CD14-positive monocyte (primary cell): ENCODE measurements at regions not wholly inside any gene's neighbourhood (a gene's known extent, or its start where the extent isn't known, plus 50 kb on each side); places are given as distances from the start of the nearest gene placed in this dataset.

Experiments used
- DNase-seq, 3 donors: peaks; one replicate each; pipeline ENCODE4 v3.0.0-alpha.2; 2011 to 2022
- H2AFZ ChIP-seq: 2 replicates; pipeline ENCODE4 v1.6.0; 2012; ENCODE audit warnings: mild to moderate bottlenecking, low read depth, low read length, inconsistent platforms; ENCODE audit not compliant: insufficient read depth, poor library complexity, severe bottlenecking
- H3K27ac ChIP-seq, 2 donors: 1 replicate in 1 of 2; 2 replicates in 1 of 2; pipeline ENCODE4 v1.5.1; 2012 to 2013; ENCODE audit warnings: low read length in 2 of 2, control low read depth in 1 of 2, inconsistent platforms in 1 of 2, low read depth in 1 of 2, mild to moderate bottlenecking in 1 of 2
- H3K27me3 ChIP-seq, 2 donors: one replicate each; pipeline versions ENCODE4 v1.6.0 to v1.6.1; 2011 to 2013; ENCODE audit warnings: low read length in 2 of 2; ENCODE audit not compliant: control insufficient read depth in 2 of 2, insufficient read depth in 2 of 2
- H3K36me3 ChIP-seq, 2 donors: replicated peaks in 1 of 2; 1 replicate in 1 of 2; 2 replicates in 1 of 2; pipeline versions ENCODE4 v1.5.1 to v1.6.1; 2012 to 2013; ENCODE audit warnings: low read length in 2 of 2, control low read depth in 1 of 2, inconsistent platforms in 1 of 2, mild to moderate bottlenecking in 1 of 2; ENCODE audit not compliant: insufficient read depth in 2 of 2, control insufficient read depth in 1 of 2
- H3K4me1 ChIP-seq, 2 donors: 1 replicate in 1 of 2; 2 replicates in 1 of 2; pipeline versions ENCODE4 v1.5.1 to v1.6.1; 2012 to 2013; ENCODE audit warnings: low read length in 2 of 2, control low read depth in 1 of 2, inconsistent platforms in 1 of 2, mild to moderate bottlenecking in 1 of 2, moderate library complexity in 1 of 2; ENCODE audit not compliant: insufficient read depth in 2 of 2, control insufficient read depth in 1 of 2
- H3K4me2 ChIP-seq: replicated peaks from 2 replicates; pipeline ENCODE3; 2012; ENCODE audit warnings: low read length, moderate library complexity, mild to moderate bottlenecking; ENCODE audit not compliant: poor library complexity, severe bottlenecking; ENCODE audit errors: extremely low read depth
- H3K4me3 ChIP-seq, 3 experiments: fragments of 200-600 bp in 1 of 3; sonication (generic) in 1 of 3; replicated peaks in 1 of 3; 1 replicate in 2 of 3; 2 replicates in 1 of 3; pipeline ENCODE4 v1.5.1; 2011 to 2013; ENCODE audit warnings: low read length in 3 of 3, mild to moderate bottlenecking in 3 of 3, control low read depth in 2 of 3, low read depth in 2 of 3, inconsistent platforms in 1 of 3, moderate library complexity in 1 of 3
- H3K79me2 ChIP-seq: 2 replicates; pipeline ENCODE4 v1.6.0; 2012; ENCODE audit warnings: mild to moderate bottlenecking, control low read depth, inconsistent platforms, low read length, moderate library complexity; ENCODE audit not compliant: insufficient read depth
- H3K9ac ChIP-seq: 2 replicates; pipeline ENCODE4 v1.6.0; 2017; ENCODE audit warnings: low read length, mild to moderate bottlenecking; ENCODE audit not compliant: insufficient read depth, poor library complexity, severe bottlenecking
- H3K9me3 ChIP-seq, 2 donors: replicated peaks in 1 of 2; 1 replicate in 1 of 2; 2 replicates in 1 of 2; pipeline versions ENCODE4 v1.5.1 to v1.6.1; 2012 to 2013; ENCODE audit warnings: low read length in 2 of 2, control low read depth in 1 of 2; ENCODE audit not compliant: control insufficient read depth in 1 of 2, insufficient read depth in 1 of 2
- H4K20me1 ChIP-seq: 2 replicates; pipeline ENCODE4 v1.6.0; 2012; ENCODE audit warnings: mild to moderate bottlenecking, low read length, control low read depth, moderate library complexity; ENCODE audit not compliant: insufficient read depth
- H3K27ac Mint-ChIP-seq, 7 donors: one replicate each; pipeline ENCODE4 v1.8.0; 2020; ENCODE audit warnings: mild to moderate bottlenecking in 7 of 7, mixed read lengths in 7 of 7, moderate library complexity in 6 of 7, inconsistent platforms in 2 of 7
- H3K27me3 Mint-ChIP-seq, 3 donors: one replicate each; pipeline ENCODE4 v1.8.0; 2021 to 2022; ENCODE audit warnings: low read depth in 3 of 3, mild to moderate bottlenecking in 3 of 3, mixed read lengths in 3 of 3, moderate library complexity in 3 of 3, inconsistent platforms in 1 of 3
- H3K36me3 Mint-ChIP-seq, 2 donors: one replicate each; pipeline ENCODE4 v1.8.0; 2020; ENCODE audit warnings: mixed read lengths in 2 of 2, inconsistent platforms in 1 of 2, mild to moderate bottlenecking in 1 of 2
- H3K4me1 Mint-ChIP-seq: one replicate; pipeline ENCODE4 v1.8.0; 2020; ENCODE audit warnings: mild to moderate bottlenecking, mixed read lengths
- H3K4me3 Mint-ChIP-seq, 2 donors: one replicate each; pipeline ENCODE4 v1.8.0; 2020; ENCODE audit warnings: mild to moderate bottlenecking in 2 of 2, mixed read lengths in 2 of 2, moderate library complexity in 1 of 2
- H3K9me3 Mint-ChIP-seq, 7 donors: one replicate each; pipeline ENCODE4 v1.8.0; 2020 to 2022; ENCODE audit warnings: mixed read lengths in 7 of 7, mild to moderate bottlenecking in 6 of 7, moderate library complexity in 6 of 7, inconsistent platforms in 2 of 7
- WGBS: methylation state at CpG from one replicate; pipeline ENCODE4 v1.1.5; 2013; ENCODE audit warnings: missing lambda C conversion rate; ENCODE audit not compliant: insufficient coverage; 5-methylcytosine and 5-hydroxymethylcytosine counted together
- intact Hi-C, 2 donors: fragments of 100-400 bp; cut with micrococcal nuclease; formaldehyde crosslinking; loops; one replicate each; pipeline versions ENCODE4 v1.15.0 to v1.15.1; 2023
- TF ChIP-seq, protein P1 (sequence below): fragments of 200-600 bp; IDR thresholded peaks from one replicate; pipeline ENCODE4 v1.8.0; 2022; ENCODE audit warnings: antibody characterized with exemption, mild to moderate bottlenecking

DNA sequence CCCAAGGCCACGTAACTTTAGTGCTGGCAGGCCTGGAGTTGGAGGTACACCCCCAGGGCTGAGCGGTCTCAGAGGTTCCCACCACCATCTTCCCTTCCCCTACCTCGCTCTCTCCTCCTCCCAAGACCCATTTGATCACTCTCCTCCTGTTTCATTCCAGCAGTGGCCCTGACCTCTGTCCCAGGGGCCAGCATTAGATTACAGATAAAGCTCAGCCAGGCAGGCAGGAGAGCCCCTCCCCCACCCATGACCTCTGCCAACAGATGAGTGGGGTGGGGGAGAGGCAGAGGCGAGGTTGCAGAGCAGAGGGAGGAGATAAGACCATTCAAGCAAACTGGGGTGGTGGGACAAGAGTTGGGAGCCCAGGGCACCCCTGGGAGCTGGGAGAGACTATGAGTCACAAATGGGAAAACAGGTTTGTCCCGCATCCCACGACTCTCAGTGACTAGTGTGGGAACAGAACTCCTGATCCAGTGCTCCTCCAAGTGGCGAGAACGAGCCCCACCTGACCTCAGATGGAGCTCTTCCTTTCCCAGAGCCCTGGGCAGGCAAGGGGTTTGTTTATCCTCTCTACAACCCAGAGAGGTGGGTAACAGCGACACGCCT, 367.9 kb downstream of the MN1 start:
- H3K4me2 ChIP-seq, result no peak overlapping the region
- H4K20me1 ChIP-seq, result no peaks in the 10 kb centered on the region
- intact Hi-C loops, result no loop called here
- WGBS, result 91% methylated on average over 7 of the region's 10 CpGs
- no peaks in the 10 kb centered on the region for H3K79me2 ChIP-seq
- Mint-ChIP-seq H3K36me3 (no peaks in the 10 kb centered on the region), H3K27me3 (peaks cover 0 to 15% (median 3%) of the 10 kb centered on the region in 3 donors), H3K9me3 (peaks cover 0 to 11% (median 8%) of the 10 kb centered on the region in 7 donors), H3K4me1 (no peaks in the 10 kb centered on the region), H3K4me3 (no peak overlapping the region), H3K27ac (no peak overlapping the region)
- no peaks in the 10 kb centered on the region for H3K4me1 ChIP-seq
- peaks cover 0 to 8% of the 10 kb centered on the region in 2 donors for H3K9me3 ChIP-seq
- H3K27ac ChIP-seq, result no peak overlapping the region
- DNase-seq, result no peak
- H3K27me3 ChIP-seq, result no peaks in the 10 kb centered on the region
- H3K36me3 ChIP-seq, result no peaks in the 10 kb centered on the region
- TF ChIP-seq, protein P1, sequence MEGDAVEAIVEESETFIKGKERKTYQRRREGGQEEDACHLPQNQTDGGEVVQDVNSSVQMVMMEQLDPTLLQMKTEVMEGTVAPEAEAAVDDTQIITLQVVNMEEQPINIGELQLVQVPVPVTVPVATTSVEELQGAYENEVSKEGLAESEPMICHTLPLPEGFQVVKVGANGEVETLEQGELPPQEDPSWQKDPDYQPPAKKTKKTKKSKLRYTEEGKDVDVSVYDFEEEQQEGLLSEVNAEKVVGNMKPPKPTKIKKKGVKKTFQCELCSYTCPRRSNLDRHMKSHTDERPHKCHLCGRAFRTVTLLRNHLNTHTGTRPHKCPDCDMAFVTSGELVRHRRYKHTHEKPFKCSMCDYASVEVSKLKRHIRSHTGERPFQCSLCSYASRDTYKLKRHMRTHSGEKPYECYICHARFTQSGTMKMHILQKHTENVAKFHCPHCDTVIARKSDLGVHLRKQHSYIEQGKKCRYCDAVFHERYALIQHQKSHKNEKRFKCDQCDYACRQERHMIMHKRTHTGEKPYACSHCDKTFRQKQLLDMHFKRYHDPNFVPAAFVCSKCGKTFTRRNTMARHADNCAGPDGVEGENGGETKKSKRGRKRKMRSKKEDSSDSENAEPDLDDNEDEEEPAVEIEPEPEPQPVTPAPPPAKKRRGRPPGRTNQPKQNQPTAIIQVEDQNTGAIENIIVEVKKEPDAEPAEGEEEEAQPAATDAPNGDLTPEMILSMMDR, result no peak
- no peak overlapping the region for H3K4me3 ChIP-seq
- H3K9ac ChIP-seq, result no peak overlapping the region
- H2AFZ ChIP-seq, result no peak overlapping the region

- H4K20me1 ChIP-seq, result no peaks in the 10 kb centered on the region
- no peak overlapping the region for H3K27ac ChIP-seq
- H3K4me3 ChIP-seq, result no peak overlapping the region
- H3K4me3 Mint-ChIP-seq, result no peak overlapping the region
- TF ChIP-seq, protein P1, result no peak
- H3K9ac ChIP-seq, result no peak overlapping the region
- H3K36me3 Mint-ChIP-seq, result no peaks in the 10 kb centered on the region
- H3K27me3 Mint-ChIP-seq, result peaks cover 1 to 18% (median 6%) of the 10 kb centered on the region in 3 donors
- no peaks in the 10 kb centered on the region for H3K79me2 ChIP-seq
- peaks cover 1% of the 10 kb centered on the region for H3K4me1 Mint-ChIP-seq
- intact Hi-C loops, result no loop called here
- DNase-seq, result no peak
- peaks cover 0 to 11% (median 8%) of the 10 kb centered on the region in 7 donors for H3K9me3 Mint-ChIP-seq
- no peaks in the 10 kb centered on the region for H3K27me3 ChIP-seq
- no peaks in the 10 kb centered on the region for H3K4me1 ChIP-seq
- H3K9me3 ChIP-seq, result peaks cover 0 to 8% of the 10 kb centered on the region in 2 donors
- no peaks in the 10 kb centered on the region for H3K36me3 ChIP-seq
- H2AFZ ChIP-seq, result no peak overlapping the region
- WGBS, result 100% methylated on average over 1 of the region's 10 CpGs
- H3K4me2 ChIP-seq, result no peak overlapping the region
- no peak overlapping the region for H3K27ac Mint-ChIP-seq
Measured at GRCh38 chr22:27434898-27435297, 366.7 kb downstream of the MN1 start.
